ENCODE measurements at regions not wholly inside any gene's neighbourhood (a gene's known extent, or its start where the extent isn't known, plus 50 kb on each side); places are given as distances from the start of the nearest gene placed in this dataset.

DNA sequence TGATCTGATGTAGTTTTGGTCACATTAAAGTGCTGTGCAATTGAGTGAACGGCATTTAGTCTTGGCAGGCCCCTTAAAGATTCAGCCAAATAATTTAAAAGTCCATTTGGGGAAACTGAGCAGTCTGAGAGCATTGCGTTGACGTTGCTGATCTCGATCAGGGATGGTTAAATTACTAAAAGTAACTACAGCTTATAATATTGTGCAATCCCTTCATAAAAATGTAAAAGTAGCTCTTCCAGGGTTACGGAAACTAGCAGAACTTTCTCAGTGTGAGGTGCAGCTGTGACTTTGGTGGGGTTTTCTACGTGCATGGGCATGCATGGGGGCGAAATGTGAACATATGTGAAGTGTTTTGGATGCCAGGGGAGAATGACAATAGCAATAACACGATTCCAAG is 184.5 kb upstream of the RNF32 start:
- DNase-seq (ENCODE audit: low spot score) = no peak

DNA sequence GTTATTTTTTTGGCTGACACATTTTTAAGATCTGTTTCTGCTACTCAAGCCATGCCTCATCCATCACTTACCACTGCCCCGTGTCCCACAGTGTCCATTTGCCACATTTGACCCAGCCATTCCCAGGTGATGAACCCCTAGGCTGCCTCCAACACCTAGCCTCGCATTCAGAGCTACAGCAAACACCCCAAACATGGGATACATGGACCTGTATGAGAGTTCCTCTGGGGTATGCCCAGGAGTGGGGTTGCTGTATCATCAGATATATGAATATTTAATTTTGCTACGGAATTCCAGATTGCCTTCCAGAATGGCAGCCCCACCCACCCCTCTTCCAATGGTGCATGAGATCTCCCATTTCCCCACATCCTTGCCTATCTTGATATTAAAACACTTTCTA is 190.1 kb upstream of the RNF32 start:
- DNase-seq (ENCODE audit: low spot score) = no peak

- DNase-seq (ENCODE audit: low spot score) = no peak
These were observed 191.7 kb upstream of the RNF32 start for GRCh38 chr7:156448918-156449317.

GRCh38 chr7:156446990-156447389 is 193.6 kb upstream of the RNF32 start:
- no peak for DNase-seq (ENCODE audit: low spot score)

DNA sequence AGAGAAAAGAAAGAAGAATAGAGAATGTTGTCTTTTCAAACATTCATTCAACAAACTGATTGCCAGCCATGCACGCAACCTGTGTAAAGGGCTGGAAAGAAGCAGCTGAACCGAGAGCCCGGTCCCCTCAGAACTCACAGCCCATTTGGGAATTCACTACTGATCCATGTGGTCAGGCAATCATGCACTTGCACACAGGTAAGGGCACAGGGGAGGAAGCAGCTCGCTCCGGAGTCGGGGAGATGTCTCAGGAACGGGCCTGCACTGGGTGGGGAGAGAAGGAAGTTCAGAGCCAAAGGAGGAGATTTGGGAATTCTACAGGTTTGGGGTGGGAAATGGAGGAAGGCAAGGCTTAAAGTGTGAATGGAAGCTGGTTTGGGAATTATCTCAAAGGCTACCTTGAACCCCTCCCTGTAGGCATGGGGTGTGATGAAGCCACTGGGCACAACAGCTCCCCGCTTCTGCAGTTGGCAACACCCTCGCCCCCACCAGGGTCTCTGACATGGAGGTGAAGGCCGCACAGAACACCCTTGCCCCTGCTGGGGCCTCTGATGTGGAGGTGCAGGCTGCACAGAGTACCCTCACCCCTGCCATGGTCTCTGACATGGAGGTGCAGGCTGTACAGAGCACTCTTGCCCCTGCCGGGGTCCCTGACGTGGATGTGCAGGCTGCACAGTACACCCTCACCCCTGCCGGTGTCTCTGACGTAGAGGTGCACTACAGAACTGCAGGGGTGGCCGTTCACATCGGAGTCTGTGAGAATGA is 194.4 kb upstream of the RNF32 start:
- no peak for DNase-seq (ENCODE audit: low spot score)

DNA sequence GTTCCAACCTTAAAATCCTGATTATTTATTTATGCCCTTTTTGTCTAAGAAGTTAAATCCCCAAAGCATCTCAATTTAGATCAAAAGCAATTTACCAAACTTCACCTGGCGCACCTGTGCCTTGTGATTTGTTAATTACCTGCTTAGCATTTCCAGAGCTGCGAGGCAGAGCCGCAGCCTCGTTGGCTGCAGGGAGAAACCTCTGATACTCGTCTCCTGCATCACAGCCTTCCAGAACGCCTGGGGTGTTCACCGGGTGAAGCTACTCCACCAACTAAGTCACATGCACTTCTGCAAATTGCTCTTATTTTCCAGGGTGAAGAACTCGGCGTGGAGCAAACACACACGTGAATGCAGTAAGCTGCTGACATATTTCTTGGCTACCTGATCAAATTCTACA is 198.1 kb upstream of the RNF32 start:
- no peak for DNase-seq (ENCODE audit: low spot score)

- no peak for DNase-seq (ENCODE audit: low spot score)
These were observed 200.1 kb upstream of the RNF32 start for GRCh38 chr7:156440456-156440855.

- DNase-seq (ENCODE audit: low spot score) = no peak
These were observed 202.6 kb upstream of the RNF32 start for GRCh38 chr7:156438011-156438410.

GRCh38 chr7:156437021-156437614 is 203.5 kb upstream of the RNF32 start:
- no peak for DNase-seq (ENCODE audit: low spot score)

- no peak for DNase-seq (ENCODE audit: low spot score)
These were observed 204.9 kb upstream of the RNF32 start for GRCh38 chr7:156435486-156436231.

- no peak for DNase-seq (ENCODE audit: low spot score)
These were observed 205.9 kb upstream of the RNF32 start for GRCh38 chr7:156434706-156435105.

GRCh38 chr7:156432018-156432417 is 208.6 kb upstream of the RNF32 start:
- DNase-seq (ENCODE audit: low spot score) = no peak

DNA sequence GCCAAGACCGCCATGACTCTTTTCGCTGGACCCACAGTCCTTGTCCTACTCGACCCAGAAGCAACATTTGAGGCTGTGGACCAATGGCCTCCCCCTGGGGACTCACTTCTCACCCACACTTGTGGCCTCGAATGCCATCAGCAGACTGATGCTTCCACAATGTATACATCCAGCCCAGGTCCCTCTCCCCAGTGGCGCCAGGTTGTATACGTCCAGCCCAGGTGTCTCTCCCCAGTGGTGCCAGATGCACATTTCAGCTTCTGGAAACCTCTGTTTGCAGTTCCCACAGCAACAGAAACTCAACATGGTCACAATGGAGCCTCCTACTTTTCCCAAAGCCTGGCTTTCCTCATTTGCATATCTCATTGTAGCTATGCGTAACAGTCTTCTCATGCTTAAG is 210.5 kb upstream of the RNF32 start:
- no peak for DNase-seq (ENCODE audit: low spot score)

DNA sequence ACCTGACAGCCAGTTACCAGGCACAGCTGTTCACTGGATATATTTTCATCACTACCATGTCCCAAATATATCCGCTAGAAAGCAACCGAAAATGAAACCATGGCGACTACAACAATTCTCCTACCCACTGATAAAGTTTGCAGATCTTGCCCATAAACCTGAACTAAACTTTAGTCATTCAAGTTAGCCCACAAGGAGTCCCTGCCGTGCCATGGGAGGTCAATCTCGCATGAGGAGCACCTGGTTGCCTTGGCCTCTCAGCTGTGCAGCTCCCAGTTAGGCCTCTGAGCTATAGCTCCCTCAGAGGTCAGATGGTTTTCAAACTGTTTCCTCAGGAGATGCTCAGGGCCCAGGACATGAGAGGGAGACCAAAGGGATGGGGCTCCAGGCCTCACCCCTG is 211.1 kb upstream of the RNF32 start:
- no peak for DNase-seq (ENCODE audit: low spot score)

DNA sequence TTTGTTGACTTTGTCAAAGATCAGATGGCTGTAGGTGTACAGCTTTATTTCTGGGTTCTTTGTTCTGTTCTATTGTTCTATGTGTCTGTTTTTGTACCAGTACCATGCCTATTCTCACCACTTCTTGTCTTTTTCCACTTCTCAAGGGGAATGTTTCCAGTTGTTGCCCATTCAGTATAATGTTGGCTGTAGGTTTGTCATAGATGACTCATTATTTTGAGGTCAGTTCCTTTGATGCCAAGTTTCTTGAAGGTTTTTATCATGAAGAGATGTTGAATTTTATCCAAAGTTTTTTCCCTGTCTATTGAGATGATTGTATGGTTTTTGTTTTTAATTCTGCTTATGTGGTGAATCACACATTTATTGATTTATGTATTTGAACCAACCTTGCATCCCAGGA is 216.7 kb upstream of the RNF32 start:
- DNase-seq (ENCODE audit: low spot score) = no peak

DNA sequence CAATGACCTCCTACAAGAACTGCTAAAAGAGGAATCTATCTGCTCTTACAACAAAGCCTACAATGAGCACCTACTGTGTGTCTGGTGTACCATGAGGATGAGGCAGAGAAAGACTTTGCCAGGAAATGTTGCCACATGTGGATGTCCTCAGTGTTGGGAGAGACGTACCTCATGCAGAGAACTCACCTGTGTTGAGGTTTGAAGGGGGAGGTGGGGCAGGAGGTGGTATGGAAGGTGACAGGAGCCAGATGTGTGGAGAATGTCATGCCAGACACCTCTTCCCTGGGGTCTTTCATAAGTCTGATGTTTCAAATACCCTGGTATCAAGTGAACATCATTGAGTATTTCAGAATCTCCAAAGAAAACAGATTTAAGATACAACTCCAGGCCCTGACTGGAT is 220.1 kb upstream of the RNF32 start:
- no peak for DNase-seq (ENCODE audit: low spot score)

- DNase-seq (ENCODE audit: low spot score) = no peak
These were observed 220.8 kb upstream of the RNF32 start for GRCh38 chr7:156419782-156420181.

- DNase-seq (ENCODE audit: low spot score) = no peak
These were observed 238.3 kb upstream of the RNF32 start for GRCh38 chr7:156402255-156402654.

DNA sequence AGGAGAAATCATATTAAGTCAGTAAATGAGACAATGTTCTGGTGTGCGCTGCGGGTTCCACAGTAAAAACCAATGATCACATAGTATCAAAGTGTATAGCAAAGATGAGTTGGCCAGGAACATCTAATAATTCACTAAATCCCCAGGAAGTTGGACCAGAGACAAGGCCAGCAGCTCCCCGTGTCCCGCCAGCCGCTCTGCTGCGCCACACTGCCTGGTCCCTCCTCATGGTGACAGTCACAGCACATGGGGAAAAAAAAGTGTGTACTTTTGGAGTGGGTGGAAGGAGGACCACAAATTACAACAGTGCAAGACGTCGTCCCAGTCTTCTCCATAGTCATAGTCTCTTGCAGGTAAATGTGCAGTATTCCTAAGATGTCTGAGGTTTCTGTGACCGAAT is 239.0 kb upstream of the RNF32 start:
- no peak for DNase-seq (ENCODE audit: low spot score)

GRCh38 chr7:156400046-156400445 is 240.5 kb upstream of the RNF32 start:
- no peak for DNase-seq (ENCODE audit: low spot score)

DNA sequence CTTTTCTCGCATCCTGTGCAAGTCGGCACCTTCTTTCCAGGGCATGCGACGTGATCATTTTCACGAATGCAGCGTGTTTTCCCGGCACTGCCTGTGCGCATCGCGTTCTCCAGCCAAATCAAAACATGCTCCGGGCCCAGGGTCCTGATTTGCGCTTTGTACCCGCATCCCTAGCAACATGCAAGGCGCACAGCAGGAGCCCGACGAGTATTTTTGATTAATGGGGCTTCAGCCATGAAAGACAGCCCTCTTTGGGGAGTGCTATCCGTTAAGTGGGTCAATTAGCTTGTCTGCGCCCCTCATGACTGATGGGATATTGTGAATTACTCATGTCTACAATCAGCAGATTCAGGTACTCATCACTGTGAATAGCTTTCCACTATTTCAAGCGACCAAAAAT is 243.3 kb upstream of the RNF32 start:
- no peak for DNase-seq (ENCODE audit: low spot score)

DNA sequence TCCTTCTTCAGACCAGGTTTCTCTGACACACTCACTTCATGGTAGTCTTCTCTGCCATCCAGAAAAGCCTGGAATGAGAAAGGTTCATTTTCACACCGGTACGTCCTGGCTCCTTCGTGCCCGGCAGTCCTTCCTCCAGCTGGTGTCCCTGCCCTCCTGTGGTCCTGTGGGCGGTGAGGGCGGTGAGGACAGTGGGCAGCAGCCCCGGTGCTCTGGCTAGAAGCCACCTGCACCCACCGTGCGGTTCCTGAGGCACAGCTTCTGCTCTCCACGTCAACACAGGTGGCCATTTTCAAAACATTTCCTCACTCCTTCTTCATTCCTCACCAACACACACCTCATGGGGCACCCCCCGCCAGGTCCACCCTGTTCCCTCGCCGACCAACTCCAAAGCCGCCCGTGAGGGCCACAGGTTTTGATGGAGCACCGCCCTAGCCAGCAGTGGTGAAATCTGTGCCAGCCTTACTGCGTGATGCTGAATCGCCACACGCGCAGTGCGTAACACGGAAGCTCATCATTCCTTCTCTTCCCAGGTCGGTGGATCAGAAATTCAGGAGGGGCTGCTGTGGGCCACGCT is 251.4 kb upstream of the RNF32 start:
- no peak for DNase-seq (ENCODE audit: low spot score)

DNA sequence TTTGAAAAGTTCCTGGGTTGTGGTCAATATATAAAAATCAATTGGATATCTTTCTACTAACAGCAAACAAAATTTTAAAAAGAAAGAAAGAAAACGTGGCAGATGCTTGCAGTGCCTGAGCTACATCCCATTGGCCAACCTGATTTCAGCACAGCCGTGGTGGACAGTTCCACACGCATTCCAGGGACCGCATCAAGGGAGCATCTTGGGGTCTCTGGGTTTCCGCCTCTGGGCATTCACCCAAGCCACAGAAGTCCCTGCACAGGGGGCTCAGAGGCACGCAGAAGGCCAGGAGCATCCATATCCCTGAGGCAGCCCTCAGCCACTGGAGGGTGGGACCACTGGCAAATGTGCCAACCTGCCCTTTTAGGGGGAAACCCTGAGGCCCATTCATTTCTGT is 254.5 kb upstream of the RNF32 start:
- DNase-seq (ENCODE audit: low spot score) = peak; percentile 8

All from umbilical cord (tissue), 1 donor.